ENCODE measurements at regions not wholly inside any gene's neighbourhood (a gene's known extent, or its start where the extent isn't known, plus 50 kb on each side); places are given as distances from the start of the nearest gene placed in this dataset.

- TF ChIP-seq TAF1 (IDR thresholded peaks at IDR 0.05; ENCODE audit: borderline replicate concordance, insufficient read depth, low read length): no peak
- TF ChIP-seq SIN3A (IDR thresholded peaks at IDR 0.05; ENCODE audit: borderline replicate concordance, insufficient read depth, low read length): no peak
Measured at GRCh38 chr7:45435131-45435530, 139.0 kb upstream of the ADCY1 start.

GRCh38 chr7:45435846-45436245, 138.3 kb upstream of the ADCY1 start:
- TF ChIP-seq TAF1 (IDR thresholded peaks at IDR 0.05; ENCODE audit: borderline replicate concordance, insufficient read depth, low read length) (no peak), FOXP2 (optimal IDR thresholded peaks at IDR 0.05; ENCODE audit: borderline replicate concordance, extremely low read depth, extremely low read length, insufficient read depth) (no peak), POLR2AphosphoS5 (IDR thresholded peaks at IDR 0.05; ENCODE audit: low read depth, low read length) (no peak), REST (IDR thresholded peaks at IDR 0.05; ENCODE audit: insufficient read depth in 1 of 2, low read depth in 2 of 2, low read length in 2 of 2) (no peak), SIN3A (IDR thresholded peaks at IDR 0.05; ENCODE audit: borderline replicate concordance, insufficient read depth, low read length) (no peak)

GRCh38 chr7:45443263-45443662, 130.9 kb upstream of the ADCY1 start:
- TF ChIP-seq FOXP2 (optimal IDR thresholded peaks at IDR 0.05; ENCODE audit: borderline replicate concordance, extremely low read depth, extremely low read length, insufficient read depth): no peak
- TF ChIP-seq SIN3A (IDR thresholded peaks at IDR 0.05; ENCODE audit: borderline replicate concordance, insufficient read depth, low read length): no peak
- TF ChIP-seq REST (IDR thresholded peaks at IDR 0.05; ENCODE audit: insufficient read depth in 1 of 2, low read depth in 2 of 2, low read length in 2 of 2): no peak
- TF ChIP-seq POLR2AphosphoS5 (IDR thresholded peaks at IDR 0.05; ENCODE audit: low read depth, low read length): no peak
- TF ChIP-seq TAF1 (IDR thresholded peaks at IDR 0.05; ENCODE audit: borderline replicate concordance, insufficient read depth, low read length): no peak

- TF ChIP-seq POLR2AphosphoS5 (IDR thresholded peaks at IDR 0.05; ENCODE audit: low read depth, low read length) (no peak), TAF1 (IDR thresholded peaks at IDR 0.05; ENCODE audit: borderline replicate concordance, insufficient read depth, low read length) (no peak), REST (IDR thresholded peaks at IDR 0.05; ENCODE audit: insufficient read depth in 1 of 2, low read depth in 2 of 2, low read length in 2 of 2) (no peak), FOXP2 (optimal IDR thresholded peaks at IDR 0.05; ENCODE audit: borderline replicate concordance, extremely low read depth, extremely low read length, insufficient read depth) (no peak)
Measured at GRCh38 chr7:45446195-45446944, 127.8 kb upstream of the ADCY1 start.

- no peak for TF ChIP-seq POLR2AphosphoS5 (IDR thresholded peaks at IDR 0.05; ENCODE audit: low read depth, low read length)
- no peak for TF ChIP-seq SIN3A (IDR thresholded peaks at IDR 0.05; ENCODE audit: borderline replicate concordance, insufficient read depth, low read length)
Measured at GRCh38 chr7:45447296-45447695, 126.9 kb upstream of the ADCY1 start.

- no peak for TF ChIP-seq POLR2AphosphoS5 (IDR thresholded peaks at IDR 0.05; ENCODE audit: low read depth, low read length)
- TF ChIP-seq SIN3A (IDR thresholded peaks at IDR 0.05; ENCODE audit: borderline replicate concordance, insufficient read depth, low read length): no peak
- no peak for TF ChIP-seq TAF1 (IDR thresholded peaks at IDR 0.05; ENCODE audit: borderline replicate concordance, insufficient read depth, low read length)
- TF ChIP-seq REST (IDR thresholded peaks at IDR 0.05; ENCODE audit: insufficient read depth in 1 of 2, low read depth in 2 of 2, low read length in 2 of 2): no peak
- TF ChIP-seq FOXP2 (optimal IDR thresholded peaks at IDR 0.05; ENCODE audit: borderline replicate concordance, extremely low read depth, extremely low read length, insufficient read depth): no peak
Measured at GRCh38 chr7:45450571-45451204, 123.5 kb upstream of the ADCY1 start.
